HG03039 (cell line): ENCODE measurements at regions not wholly inside any gene's neighbourhood (a gene's known extent, or its start where the extent isn't known, plus 50 kb on each side); places are given as distances from the start of the nearest gene placed in this dataset.

ENCODE experiments used
- ATAC-seq: cut with Tn5 transposase; IDR thresholded peaks from one replicate; pipeline ENCODE4 v1.9.1; 2021; ENCODE audit warnings: mild to moderate bottlenecking, moderate library complexity; ENCODE audit not compliant: unreplicated experiment

GRCh38 chr14:25552826-25553225 is 502.9 kb upstream of the STXBP6 start:
- ATAC-seq, result no peak

DNA sequence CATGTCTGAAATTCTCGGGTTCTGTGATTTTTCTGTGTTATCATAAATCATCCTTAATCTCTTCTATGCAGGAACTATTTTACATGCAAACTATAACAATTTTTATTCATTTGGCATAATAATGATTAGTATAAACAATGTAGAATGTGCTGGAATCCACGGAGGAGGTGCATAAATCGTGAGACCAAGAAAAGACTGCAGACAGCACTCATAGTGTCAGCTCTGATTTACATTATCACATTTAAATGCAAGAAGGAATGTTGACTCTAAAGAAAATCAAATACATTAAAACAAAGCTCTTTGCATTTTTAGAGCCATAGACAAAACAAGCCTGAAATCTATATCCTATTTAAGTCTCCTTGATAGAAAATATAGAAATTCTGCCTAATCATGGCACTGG is 501.7 kb upstream of the STXBP6 start:
- no peak for ATAC-seq

DNA sequence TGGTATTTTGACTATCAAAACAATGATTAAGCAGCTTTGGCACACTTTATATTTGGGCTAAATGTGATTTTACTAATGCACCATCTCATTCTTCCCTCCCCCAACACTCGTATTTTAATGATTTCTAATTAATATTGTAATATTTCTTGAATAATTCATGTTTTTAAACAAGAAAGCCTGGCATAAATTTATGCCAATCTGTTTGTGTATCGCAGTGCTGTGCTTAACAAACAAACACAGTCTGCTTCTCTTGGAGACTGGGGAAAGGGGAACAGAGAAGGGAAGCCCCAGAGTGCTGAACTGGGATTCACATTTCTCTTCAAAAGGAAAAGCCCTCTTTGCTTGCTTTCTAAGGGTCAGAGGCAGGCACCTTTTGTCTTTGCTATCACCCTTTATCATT is 496.9 kb upstream of the STXBP6 start:
- ATAC-seq, result no peak

DNA sequence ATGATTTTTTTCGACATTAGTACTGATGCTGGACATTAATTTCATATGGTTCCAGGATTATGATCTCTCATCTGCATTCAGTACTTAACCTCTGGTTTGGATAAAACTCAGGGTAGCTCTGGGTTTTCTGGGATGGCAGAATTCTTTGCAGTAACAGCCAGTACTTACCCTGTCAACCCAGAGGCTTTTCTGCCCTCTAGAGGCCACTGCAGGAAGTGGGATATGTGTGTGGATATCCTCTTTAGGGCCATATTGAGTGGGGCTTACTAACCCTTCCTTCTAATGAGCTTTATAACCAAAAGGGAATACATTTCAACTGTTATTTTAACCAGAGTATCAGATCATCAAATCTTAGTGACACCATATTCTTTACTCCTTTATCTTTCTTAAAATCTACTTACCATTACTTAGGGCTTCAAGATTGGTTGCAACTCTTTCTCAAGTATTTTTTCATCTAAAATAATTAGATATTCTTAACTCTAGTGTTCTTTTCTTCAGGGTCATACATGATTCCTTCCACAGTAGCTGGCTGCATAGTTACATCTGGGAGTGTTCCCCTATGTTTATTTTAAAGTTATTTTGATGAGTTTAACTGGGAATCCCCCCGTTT is 488.0 kb upstream of the STXBP6 start:
- no peak for ATAC-seq

DNA sequence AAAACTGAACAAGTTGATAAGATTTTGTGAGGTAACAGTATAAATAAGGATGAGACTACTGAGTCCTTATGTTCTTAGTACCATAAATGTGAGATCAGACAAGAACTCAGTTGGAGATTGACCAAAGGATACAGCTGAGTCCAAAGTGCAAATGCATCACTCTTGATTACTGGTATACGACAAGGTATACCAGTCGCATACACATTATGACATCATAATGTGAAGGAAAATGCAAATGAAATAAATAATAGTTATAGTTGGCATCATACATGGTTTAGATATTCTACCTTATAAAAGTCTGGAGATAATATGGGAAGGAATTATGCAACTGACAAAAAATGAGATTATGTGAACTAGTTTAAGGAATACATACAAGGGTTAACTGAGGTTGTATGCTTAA is 476.3 kb upstream of the STXBP6 start:
- no peak for ATAC-seq

DNA sequence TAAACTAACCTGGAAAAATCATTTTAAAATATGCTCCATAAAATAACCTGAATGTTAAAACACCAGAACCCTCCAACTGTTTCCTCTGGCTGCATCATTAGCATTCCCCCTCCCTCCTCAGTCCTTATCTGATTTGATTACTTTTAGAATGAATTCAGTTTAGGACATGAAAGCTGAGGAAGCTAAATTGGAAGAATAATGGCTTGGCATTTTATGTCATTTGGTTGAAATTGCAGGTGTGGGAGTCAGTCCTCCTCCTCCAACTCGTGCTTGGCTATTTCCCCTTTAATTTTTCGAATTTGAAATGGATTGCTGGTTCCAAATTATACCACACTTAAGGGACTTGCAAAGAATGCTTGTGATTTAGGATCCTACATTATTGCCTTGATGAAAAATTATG is 473.0 kb upstream of the STXBP6 start:
- no peak for ATAC-seq

DNA sequence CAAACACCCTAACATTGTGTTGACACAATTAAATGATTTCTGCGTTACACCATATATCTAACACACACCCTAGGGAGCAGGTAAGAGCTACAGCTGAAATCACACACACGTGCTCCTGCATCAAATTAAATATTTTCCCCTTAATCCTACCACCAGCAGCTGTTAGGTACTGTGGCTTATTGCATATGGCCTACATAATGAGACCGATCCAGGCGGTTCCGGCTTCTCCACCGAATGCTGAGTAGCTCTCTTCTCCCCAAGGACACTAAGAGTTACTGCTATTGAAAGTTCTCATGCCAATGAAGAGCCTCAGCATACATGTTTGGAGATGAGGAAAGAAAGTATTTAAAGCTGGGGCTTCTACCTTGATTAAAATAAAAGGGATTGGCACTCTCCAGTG is 472.2 kb upstream of the STXBP6 start:
- no peak for ATAC-seq

GRCh38 chr14:25521616-25522015 is 471.7 kb upstream of the STXBP6 start:
- no peak for ATAC-seq

DNA sequence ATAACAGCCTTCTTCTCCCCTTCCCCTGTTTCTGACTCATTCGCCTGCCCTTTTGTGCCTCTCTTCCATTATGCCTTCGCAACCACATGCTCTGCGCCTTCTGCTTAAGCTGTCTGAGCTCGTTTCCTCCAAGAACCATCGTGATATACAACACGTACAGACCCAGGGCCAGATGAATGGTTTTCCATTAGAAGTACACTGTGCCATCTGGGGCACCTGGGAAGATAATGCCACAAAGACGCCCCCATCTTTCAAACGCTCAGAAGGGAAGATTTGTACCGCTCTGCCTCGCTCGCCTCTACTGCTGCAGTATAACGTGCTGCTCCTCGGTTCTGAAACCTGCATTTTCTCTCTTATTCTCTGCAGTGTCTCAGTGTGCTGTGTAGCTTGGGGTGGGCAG is 470.9 kb upstream of the STXBP6 start:
- no peak for ATAC-seq

GRCh38 chr14:25518364-25518763 is 468.4 kb upstream of the STXBP6 start:
- no peak for ATAC-seq

DNA sequence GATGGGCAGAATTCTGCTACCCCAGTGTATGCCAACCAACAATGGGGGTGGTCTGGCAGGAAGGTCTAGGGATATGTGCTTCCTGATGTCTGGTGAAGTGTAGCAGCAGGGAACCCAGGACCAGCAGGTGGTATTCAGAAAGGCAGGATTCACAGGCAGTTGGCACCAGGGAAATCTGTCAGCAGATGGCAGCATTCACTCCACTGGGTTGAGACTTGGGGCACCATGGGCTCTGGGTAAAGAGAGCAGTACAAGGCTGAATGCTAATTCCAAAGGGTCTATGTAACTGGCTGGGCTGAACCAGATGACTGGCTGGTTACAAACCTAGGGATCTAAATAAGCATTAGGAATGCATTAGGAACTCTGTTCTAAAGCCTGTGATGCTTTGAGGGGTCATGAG is 466.9 kb upstream of the STXBP6 start:
- no peak for ATAC-seq

GRCh38 chr14:25508845-25509244 is 458.9 kb upstream of the STXBP6 start:
- no peak for ATAC-seq

- no peak for ATAC-seq
Measured at GRCh38 chr14:25501749-25502148, 451.8 kb upstream of the STXBP6 start.

- no peak for ATAC-seq
Measured at GRCh38 chr14:25488961-25489360, 439.0 kb upstream of the STXBP6 start.

DNA sequence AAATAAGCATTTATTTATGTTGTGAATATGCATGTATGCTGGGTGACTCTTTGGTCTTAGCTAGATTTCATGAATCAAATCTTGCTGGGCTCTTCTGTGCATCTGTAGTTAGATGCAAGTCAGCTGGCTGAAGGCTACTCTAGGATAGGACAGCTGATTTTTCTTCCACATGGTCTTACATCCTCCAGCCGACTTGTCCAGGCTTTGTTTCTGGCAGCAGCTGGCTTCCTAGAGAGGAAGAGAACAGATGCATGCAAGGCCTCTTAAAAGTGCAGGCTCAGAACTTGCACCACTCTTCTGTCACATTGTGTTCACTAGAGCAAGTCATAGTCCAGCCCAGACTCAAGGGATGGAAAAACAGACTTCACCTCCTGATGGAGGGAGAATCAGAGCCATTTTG is 435.4 kb upstream of the STXBP6 start:
- no peak for ATAC-seq

- ATAC-seq, result no peak
Measured at GRCh38 chr14:25484906-25485305, 435.0 kb upstream of the STXBP6 start.

DNA sequence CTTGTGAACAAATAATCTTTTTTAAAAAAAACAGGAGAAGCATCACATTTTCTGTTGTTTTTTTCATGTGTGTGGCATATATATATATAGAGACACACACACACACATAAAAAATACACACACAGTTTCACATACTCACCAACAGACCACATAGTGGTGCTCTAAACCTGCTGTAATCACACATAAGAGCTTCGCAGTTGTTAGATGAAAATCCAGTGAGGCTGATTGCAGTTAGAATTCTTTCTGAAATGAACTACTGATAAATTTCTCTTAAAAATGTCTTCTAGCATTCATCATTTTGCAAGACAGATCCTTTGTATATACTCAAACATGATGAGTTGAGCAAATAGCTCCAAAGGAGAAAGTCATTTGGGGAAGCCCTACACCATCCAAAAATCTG is 434.3 kb upstream of the STXBP6 start:
- no peak for ATAC-seq

- no peak for ATAC-seq
Measured at GRCh38 chr14:25477316-25478098, 427.6 kb upstream of the STXBP6 start.

DNA sequence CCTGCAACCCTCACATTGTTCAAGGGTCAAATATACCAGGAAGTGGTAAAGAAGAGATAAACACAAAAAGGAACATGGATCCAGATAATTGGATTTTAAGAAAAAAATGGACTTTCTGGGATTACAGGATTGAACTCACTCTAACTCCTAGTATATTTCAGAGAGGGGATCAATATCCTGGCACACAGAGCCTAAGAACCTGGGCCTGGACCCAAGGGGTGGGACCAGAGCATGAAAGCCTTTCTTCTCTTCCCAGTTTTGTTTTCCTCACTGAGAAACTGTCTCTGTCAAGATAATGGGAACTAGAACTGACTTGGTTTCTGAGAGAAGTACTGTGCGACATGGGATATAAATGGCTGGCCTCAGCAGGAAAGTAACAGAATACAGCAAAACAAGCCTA is 422.8 kb upstream of the STXBP6 start:
- no peak for ATAC-seq

DNA sequence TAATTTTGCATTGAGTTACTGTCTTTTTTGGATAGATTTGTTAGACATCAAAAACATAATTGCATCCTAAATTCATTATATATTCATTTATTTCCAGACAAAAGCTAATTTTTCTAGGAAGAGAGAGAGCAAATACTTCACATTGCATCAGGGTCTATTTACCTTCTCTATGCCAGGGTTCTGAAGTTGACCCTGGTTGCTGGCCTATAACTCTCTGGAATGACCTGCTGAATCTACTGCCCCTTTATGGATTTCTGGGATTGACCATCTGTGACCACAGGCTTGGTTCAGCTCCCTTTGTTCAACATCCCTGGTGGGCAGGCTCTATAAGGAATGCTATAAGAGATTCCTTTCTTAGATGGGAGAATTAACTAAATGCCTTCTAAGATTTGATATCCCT is 414.8 kb upstream of the STXBP6 start:
- ATAC-seq, result no peak

DNA sequence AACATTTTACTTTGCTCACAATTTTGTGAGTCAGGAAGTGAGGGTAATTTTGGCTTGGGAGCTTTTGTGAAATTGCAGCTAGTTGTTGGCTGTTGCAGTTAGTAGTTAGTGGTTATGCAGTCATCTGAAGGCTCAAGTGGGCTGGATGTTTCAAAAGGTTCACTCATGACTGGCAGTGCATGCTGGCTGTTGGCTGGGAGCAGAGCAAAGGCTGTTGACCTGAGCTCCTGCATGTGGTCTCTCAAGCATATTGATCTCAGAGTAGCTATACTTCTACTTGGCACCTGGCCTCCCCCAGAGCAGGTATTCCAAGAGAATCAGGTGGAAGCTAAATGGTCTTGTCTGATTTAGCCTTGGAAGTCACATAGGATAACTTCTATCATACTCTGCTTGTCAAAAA is 414.1 kb upstream of the STXBP6 start:
- ATAC-seq, result no peak

GRCh38 chr14:25463480-25463879 is 413.5 kb upstream of the STXBP6 start:
- no peak for ATAC-seq

DNA sequence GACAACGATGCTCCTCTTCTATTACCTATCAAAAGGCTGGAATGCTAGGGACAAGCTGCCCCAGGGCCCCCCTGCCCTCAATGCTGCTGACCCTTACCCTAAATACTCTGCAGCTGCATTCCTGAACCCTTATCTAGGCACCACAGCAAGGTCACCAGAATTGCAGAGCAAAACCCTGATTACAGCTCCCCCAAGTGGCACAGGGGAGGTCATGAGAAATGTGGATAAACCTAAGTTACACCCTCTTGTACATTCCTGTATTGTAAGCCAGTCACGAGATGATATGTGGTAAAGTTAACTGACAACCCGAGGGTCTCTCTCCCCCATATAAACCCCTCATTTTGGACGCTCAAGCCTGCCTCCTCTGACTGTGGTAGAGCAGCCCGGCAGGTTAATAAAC is 411.8 kb upstream of the STXBP6 start:
- ATAC-seq, result no peak
